ENCODE measurements at regions not wholly inside any gene's neighbourhood (a gene's known extent, or its start where the extent isn't known, plus 50 kb on each side); places are given as distances from the start of the nearest gene placed in this dataset.

- no peak for TF ChIP-seq CTCF (IDR thresholded peaks at IDR 0.05)
- TF ChIP-seq ZNF416 (CRISPR knock-in tag; IDR thresholded peaks at IDR 0.05): no peak
- TF ChIP-seq FOXJ3 (CRISPR knock-in tag; IDR thresholded peaks at IDR 0.05; ENCODE audit: borderline replicate concordance): no peak
- no peak for TF ChIP-seq TCF7 (CRISPR knock-in tag; IDR thresholded peaks at IDR 0.05; ENCODE audit: low read depth)
- TF ChIP-seq ATF3 (CRISPR knock-in tag; conservative IDR thresholded peaks at IDR 0.05): no peak
- no peak for TF ChIP-seq USF1 (CRISPR knock-in tag; IDR thresholded peaks at IDR 0.05)
- TF ChIP-seq NR2C2 (CRISPR knock-in tag; IDR thresholded peaks at IDR 0.05): no peak
Observed at GRCh38 chr1:213621077-213621476, 366.7 kb upstream of the PROX1 start.
